GM21576 (cell line): ENCODE measurements at regions not wholly inside any gene's neighbourhood (a gene's known extent, or its start where the extent isn't known, plus 50 kb on each side); places are given as distances from the start of the nearest gene placed in this dataset.

Source experiments
- ATAC-seq: cut with Tn5 transposase; IDR thresholded peaks from one replicate; pipeline ENCODE4 v1.9.1; 2021; ENCODE audit warnings: mild to moderate bottlenecking, moderate library complexity; ENCODE audit not compliant: unreplicated experiment

- ATAC-seq, result no peak
Observed at GRCh38 chr15:93228546-93228945, 139.5 kb upstream of the RGMA start.

- no peak for ATAC-seq
Observed at GRCh38 chr15:93223803-93224202, 134.8 kb upstream of the RGMA start.

GRCh38 chr15:93221759-93222158 is 132.7 kb upstream of the RGMA start:
- ATAC-seq, result no peak

GRCh38 chr15:93219859-93220420 is 130.9 kb upstream of the RGMA start:
- ATAC-seq, result no peak

GRCh38 chr15:93217343-93217742 is 128.3 kb upstream of the RGMA start:
- no peak for ATAC-seq

- no peak for ATAC-seq
Observed at GRCh38 chr15:93214106-93214505, 125.1 kb upstream of the RGMA start.

- ATAC-seq, result no peak
Observed at GRCh38 chr15:93213281-93213680, 124.3 kb upstream of the RGMA start.

- no peak for ATAC-seq
Observed at GRCh38 chr15:93212578-93212977, 123.6 kb upstream of the RGMA start.

GRCh38 chr15:93210995-93211394 is 122.0 kb upstream of the RGMA start:
- ATAC-seq, result no peak

GRCh38 chr15:93209690-93210445 is 120.9 kb upstream of the RGMA start:
- no peak for ATAC-seq

GRCh38 chr15:93206893-93207292 is 117.9 kb upstream of the RGMA start:
- ATAC-seq, result no peak

- ATAC-seq, result no peak
Observed at GRCh38 chr15:93205413-93205812, 116.4 kb upstream of the RGMA start.

GRCh38 chr15:93203036-93203435 is 114.0 kb upstream of the RGMA start:
- ATAC-seq, result no peak

- ATAC-seq, result no peak
Observed at GRCh38 chr15:93202405-93202804, 113.4 kb upstream of the RGMA start.

GRCh38 chr15:93201940-93202339 is 112.9 kb upstream of the RGMA start:
- no peak for ATAC-seq

GRCh38 chr15:93200837-93201226 is 111.8 kb upstream of the RGMA start:
- ATAC-seq, result no peak

- ATAC-seq, result no peak
Observed at GRCh38 chr15:93200081-93200836, 111.2 kb upstream of the RGMA start.

- no peak for ATAC-seq
Observed at GRCh38 chr15:93196135-93196670, 107.2 kb upstream of the RGMA start.

- ATAC-seq, result no peak
Observed at GRCh38 chr15:93195109-93195508, 106.1 kb upstream of the RGMA start.

GRCh38 chr15:93190238-93190637 is 101.2 kb upstream of the RGMA start:
- no peak for ATAC-seq

- no peak for ATAC-seq
Observed at GRCh38 chr15:93189561-93189960, 100.5 kb upstream of the RGMA start.

- ATAC-seq, result no peak
Observed at GRCh38 chr15:93188236-93188635, 99.2 kb upstream of the RGMA start.
